Nephron progenitor cell (in vitro differentiated cells): ENCODE measurements at regions not wholly inside any gene's neighbourhood (a gene's known extent, or its start where the extent isn't known, plus 50 kb on each side); places are given as distances from the start of the nearest gene placed in this dataset.
"Not testable (repeated sequence)": the region's sequence is repeated elsewhere in the genome, so short reads cannot be mapped to it uniquely, and the experiment has no call there.

Source experiments
- DNase-seq: peaks from one replicate; pipeline ENCODE4 v3.0.0; 2021
- H3K27ac Mint-ChIP-seq: 2 replicates; pipeline ENCODE4 v1.8.0; 2021; ENCODE audit warnings: mild to moderate bottlenecking, moderate library complexity, mixed read lengths
- H3K27me3 Mint-ChIP-seq: 2 replicates; pipeline ENCODE4 v1.8.0; 2021; ENCODE audit warnings: mild to moderate bottlenecking, low read depth, mixed read lengths; ENCODE audit not compliant: poor library complexity
- H3K36me3 Mint-ChIP-seq: 2 replicates; pipeline ENCODE4 v1.8.0; 2021; ENCODE audit warnings: low read depth, mixed read lengths
- H3K4me1 Mint-ChIP-seq: 2 replicates; pipeline ENCODE4 v1.8.0; 2021; ENCODE audit warnings: mixed read lengths
- H3K4me3 Mint-ChIP-seq: 2 replicates; pipeline ENCODE4 v1.8.0; 2021; ENCODE audit warnings: mild to moderate bottlenecking, moderate library complexity, mixed read lengths
- H3K9me3 Mint-ChIP-seq: 2 replicates; pipeline ENCODE4 v1.8.0; 2021; ENCODE audit warnings: mild to moderate bottlenecking, moderate library complexity, mixed read lengths
- TF ChIP-seq, protein P1 (sequence below): fragments of 200-600 bp; sonication (generic); IDR thresholded peaks from 2 replicates; pipeline ENCODE4 v1.5.0; 2021; ENCODE audit warnings: antibody characterized with exemption

DNA sequence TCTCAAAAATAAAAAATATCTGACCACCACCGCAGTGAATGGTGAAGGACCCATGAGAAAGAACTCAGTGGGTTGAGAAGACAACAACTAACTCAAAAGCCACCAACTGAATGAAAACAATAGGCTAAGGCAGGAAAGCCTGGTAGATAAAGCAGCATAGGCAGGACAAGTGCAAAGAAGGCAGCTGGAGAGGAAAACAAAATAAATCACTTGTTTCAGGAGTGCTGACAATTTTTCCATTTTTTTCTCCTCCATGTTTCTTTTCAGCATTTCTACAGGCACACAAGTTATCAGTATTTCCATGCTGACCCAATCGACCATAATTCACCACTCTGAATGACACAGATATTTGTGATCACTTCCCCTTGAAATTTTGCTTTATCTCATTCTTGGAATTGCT, 597.8 kb downstream of the LIG4 start:
- TF ChIP-seq, protein P1, sequence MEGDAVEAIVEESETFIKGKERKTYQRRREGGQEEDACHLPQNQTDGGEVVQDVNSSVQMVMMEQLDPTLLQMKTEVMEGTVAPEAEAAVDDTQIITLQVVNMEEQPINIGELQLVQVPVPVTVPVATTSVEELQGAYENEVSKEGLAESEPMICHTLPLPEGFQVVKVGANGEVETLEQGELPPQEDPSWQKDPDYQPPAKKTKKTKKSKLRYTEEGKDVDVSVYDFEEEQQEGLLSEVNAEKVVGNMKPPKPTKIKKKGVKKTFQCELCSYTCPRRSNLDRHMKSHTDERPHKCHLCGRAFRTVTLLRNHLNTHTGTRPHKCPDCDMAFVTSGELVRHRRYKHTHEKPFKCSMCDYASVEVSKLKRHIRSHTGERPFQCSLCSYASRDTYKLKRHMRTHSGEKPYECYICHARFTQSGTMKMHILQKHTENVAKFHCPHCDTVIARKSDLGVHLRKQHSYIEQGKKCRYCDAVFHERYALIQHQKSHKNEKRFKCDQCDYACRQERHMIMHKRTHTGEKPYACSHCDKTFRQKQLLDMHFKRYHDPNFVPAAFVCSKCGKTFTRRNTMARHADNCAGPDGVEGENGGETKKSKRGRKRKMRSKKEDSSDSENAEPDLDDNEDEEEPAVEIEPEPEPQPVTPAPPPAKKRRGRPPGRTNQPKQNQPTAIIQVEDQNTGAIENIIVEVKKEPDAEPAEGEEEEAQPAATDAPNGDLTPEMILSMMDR = no peak
- H3K4me3 Mint-ChIP-seq = no peak overlapping the region
- H3K9me3 Mint-ChIP-seq = no peaks in the 10 kb centered on the region
- peaks cover 8% of the 10 kb centered on the region for H3K27me3 Mint-ChIP-seq
- no peaks in the 10 kb centered on the region for H3K4me1 Mint-ChIP-seq
- no peak overlapping the region for H3K27ac Mint-ChIP-seq
- no peaks in the 10 kb centered on the region for H3K36me3 Mint-ChIP-seq
- no peak for DNase-seq

DNA sequence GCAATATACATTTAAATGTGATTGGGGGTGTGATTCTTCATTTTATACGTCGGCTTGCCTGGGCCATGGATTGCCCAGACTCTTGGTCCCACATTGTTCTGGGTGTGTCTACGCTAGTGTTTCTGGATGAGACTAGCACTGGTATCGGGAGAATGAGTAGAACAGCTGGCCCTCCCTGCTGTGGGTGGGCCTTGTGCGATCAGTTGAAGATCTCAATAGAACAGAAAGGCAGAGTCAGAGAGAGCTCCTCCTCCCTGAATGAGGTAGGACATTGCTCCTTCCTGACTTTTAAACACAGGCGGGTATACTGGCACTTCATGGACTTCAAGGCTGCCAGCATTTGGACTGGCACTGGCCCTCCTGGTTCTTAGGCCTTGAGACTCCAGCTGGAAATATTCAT, 603.0 kb downstream of the LIG4 start:
- TF ChIP-seq, protein P1 = no peak
- H3K9me3 Mint-ChIP-seq = no peaks in the 10 kb centered on the region
- H3K4me3 Mint-ChIP-seq = no peak overlapping the region
- H3K36me3 Mint-ChIP-seq = no peaks in the 10 kb centered on the region
- H3K4me1 Mint-ChIP-seq = no peaks in the 10 kb centered on the region
- no peak for DNase-seq
- no peak overlapping the region for H3K27ac Mint-ChIP-seq
- peaks cover 5% of the 10 kb centered on the region for H3K27me3 Mint-ChIP-seq

DNA sequence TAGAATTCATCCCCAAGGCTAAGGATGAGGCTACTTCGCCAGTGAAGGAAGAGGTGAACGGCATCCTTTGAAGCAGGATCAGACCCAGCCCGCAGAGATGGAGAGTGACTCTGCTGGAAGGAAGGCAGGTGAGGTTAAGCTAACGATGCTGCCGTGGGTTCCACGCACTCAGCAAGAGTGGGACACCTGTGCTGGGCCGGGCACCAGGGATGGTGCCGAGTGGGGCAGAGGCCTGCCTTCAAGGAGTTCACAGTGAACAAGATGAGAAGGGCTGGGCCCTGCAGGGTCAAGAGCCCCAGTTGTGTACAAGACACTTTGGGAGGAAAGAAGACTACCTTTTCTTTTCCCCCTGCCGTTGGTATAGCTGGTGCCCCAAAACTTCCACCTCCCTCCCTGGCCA, 606.6 kb downstream of the LIG4 start:
- DNase-seq = no peak
- no peak overlapping the region for H3K27ac Mint-ChIP-seq
- no peak overlapping the region for H3K4me3 Mint-ChIP-seq

DNA sequence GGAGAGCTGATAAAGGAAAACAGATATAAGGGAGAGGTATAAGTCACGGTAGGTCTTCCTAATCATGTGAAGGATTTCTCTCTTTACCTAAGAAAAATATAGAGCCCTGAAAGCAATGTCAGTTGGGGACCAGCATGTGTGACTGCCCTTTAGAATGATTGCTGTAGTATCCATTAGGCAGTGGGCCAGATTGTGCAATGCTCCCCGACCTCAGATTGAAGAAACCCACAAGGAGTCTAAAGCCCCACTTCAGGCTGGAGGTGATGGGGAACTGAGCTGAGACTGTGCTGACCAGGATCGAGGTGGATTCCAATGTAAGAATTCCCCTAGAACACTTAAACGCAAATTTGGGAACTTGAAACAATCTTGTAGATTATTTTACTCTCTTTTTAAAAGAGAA, 614.4 kb downstream of the LIG4 start:
- no peaks in the 10 kb centered on the region for H3K4me1 Mint-ChIP-seq
- no peaks in the 10 kb centered on the region for H3K36me3 Mint-ChIP-seq
- DNase-seq = no peak
- H3K27me3 Mint-ChIP-seq = no peaks in the 10 kb centered on the region
- no peaks in the 10 kb centered on the region for H3K9me3 Mint-ChIP-seq
- H3K4me3 Mint-ChIP-seq = no peak overlapping the region
- TF ChIP-seq, protein P1 = no peak
- H3K27ac Mint-ChIP-seq = no peak overlapping the region

More for the DNA sequence above, 606.6 kb downstream of the LIG4 start:
- H3K9me3 Mint-ChIP-seq = no peaks in the 10 kb centered on the region
- H3K36me3 Mint-ChIP-seq = no peaks in the 10 kb centered on the region
- TF ChIP-seq, protein P1 = no peak
- H3K27me3 Mint-ChIP-seq = peaks cover 5% of the 10 kb centered on the region
- H3K4me1 Mint-ChIP-seq = no peaks in the 10 kb centered on the region

DNA sequence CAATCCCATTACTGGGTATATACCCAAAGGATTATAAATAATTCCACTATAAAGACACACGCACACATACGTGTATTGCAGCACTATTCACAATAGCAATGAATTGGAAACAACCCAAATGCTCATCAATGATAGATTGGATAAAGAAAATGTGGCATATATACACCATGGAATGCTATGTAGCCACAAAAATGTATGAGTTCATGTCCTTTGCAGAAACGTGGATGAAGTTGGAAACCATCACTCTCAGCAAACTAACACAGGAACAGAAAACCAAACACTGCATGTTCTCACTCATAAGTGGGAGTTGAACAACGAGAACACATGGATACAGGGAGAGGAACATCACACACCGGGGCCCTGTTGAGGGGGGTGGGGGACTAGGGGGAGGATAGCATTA, 619.0 kb downstream of the LIG4 start:
- not testable (repeated sequence) for H3K4me1 Mint-ChIP-seq, H3K9me3 Mint-ChIP-seq, H3K27me3 Mint-ChIP-seq, H3K4me3 Mint-ChIP-seq, H3K36me3 Mint-ChIP-seq, DNase-seq, H3K27ac Mint-ChIP-seq

DNA sequence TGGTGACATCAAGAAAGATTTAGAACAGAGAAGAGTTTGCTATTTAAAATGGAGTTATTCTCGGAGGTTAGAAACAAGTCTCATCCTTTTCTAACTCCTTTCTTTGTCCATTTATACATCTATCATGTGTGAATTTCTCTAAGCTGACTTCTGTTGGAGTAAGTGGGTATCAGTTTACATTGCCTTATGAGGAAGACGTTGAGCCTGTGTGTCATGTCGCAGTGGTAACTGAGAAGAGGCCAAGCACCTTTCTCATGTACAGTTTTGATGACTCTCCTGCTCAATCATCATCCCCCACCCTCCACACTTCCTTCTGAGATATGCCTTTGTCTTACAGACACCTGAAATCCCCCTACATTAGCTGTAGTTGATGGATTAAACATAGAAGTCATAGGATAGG, 624.8 kb downstream of the LIG4 start:
- H3K36me3 Mint-ChIP-seq = no peaks in the 10 kb centered on the region
- no peaks in the 10 kb centered on the region for H3K4me1 Mint-ChIP-seq
- H3K4me3 Mint-ChIP-seq = no peak overlapping the region
- H3K27me3 Mint-ChIP-seq = no peaks in the 10 kb centered on the region
- DNase-seq = no peak
- no peaks in the 10 kb centered on the region for H3K9me3 Mint-ChIP-seq
- TF ChIP-seq, protein P1 = no peak
- H3K27ac Mint-ChIP-seq = no peak overlapping the region

DNA sequence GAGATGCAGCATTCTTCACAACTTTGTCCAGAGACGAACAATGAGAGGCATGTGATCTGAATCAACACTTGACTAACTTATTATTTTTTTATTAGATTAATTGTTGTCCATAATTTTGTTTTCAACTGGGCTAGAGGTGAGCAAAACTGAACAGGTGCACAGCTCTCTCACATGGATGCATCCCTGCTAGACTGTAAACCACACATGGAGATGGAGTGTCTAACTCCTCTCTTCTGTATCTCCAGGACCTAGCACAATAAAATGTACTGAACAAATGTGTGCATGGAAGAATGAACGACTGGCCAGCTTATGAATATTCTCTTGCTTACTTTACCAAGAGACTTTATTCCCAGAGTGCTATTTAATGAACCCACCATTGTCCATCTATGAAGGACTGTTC, 627.7 kb downstream of the LIG4 start:
- H3K27ac Mint-ChIP-seq = no peak overlapping the region
- H3K36me3 Mint-ChIP-seq = no peaks in the 10 kb centered on the region
- no peak for DNase-seq
- H3K4me1 Mint-ChIP-seq = no peaks in the 10 kb centered on the region
- TF ChIP-seq, protein P1 = no peak
- no peaks in the 10 kb centered on the region for H3K9me3 Mint-ChIP-seq
- no peak overlapping the region for H3K4me3 Mint-ChIP-seq
- no peaks in the 10 kb centered on the region for H3K27me3 Mint-ChIP-seq
